SK-N-SH (cell line): ENCODE measurements at regions not wholly inside any gene's neighbourhood (a gene's known extent, or its start where the extent isn't known, plus 50 kb on each side); places are given as distances from the start of the nearest gene placed in this dataset.

ENCODE experiments used
- CTCF ChIA-PET: fragments of 300-600, 350-600 bp; formaldehyde crosslinking; extraction: SDS; loops from one replicate; lab custom pipeline; 2021; lab: Yijun Ruan, JAX
- POLR2A ChIA-PET: fragments of 350-600 bp; sonication (Branson Sonifier 250); formaldehyde crosslinking; extraction: SDS; loops from one replicate; lab custom pipeline; 2020; ENCODE audit warnings: antibody characterized with exemption, inconsistent platforms; lab: Yijun Ruan, JAX
- DNase-seq: peaks from one replicate; pipeline ENCODE4 v3.0.0; 2012
- H2AFZ ChIP-seq: fragments of 200-600 bp; sonication (generic); 2 replicates; pipeline ENCODE4 v1.8.1; 2016; ENCODE audit warnings: antibody characterized with exemption, mild to moderate bottlenecking, low read depth
- H3F3A ChIP-seq: fragments of 200-600 bp; sonication (generic); replicated peaks from 2 replicates; pipeline ENCODE3; 2016; ENCODE audit warnings: antibody characterized with exemption, mild to moderate bottlenecking; ENCODE audit not compliant: insufficient read depth
- H3K27ac ChIP-seq, 2 experiments: fragments of 200-500 bp in 1 of 2; fragments of 200-600 bp in 1 of 2; sonication (Bioruptor generic) in 1 of 2; sonication (generic), shearing (Covaris generic) in 1 of 2; 2 replicates each; pipeline versions ENCODE4 v1.5.1 to v1.6.1; 2014 to 2016; ENCODE audit warnings: low read depth in 2 of 2, inconsistent platforms in 1 of 2, low read length in 1 of 2, mild to moderate bottlenecking in 1 of 2, mixed read lengths in 1 of 2
- H3K27me3 ChIP-seq: fragments of 200-600 bp; sonication (generic), shearing (Covaris generic); 2 replicates; pipeline ENCODE4 v1.6.1; 2016; ENCODE audit warnings: mixed run types; ENCODE audit not compliant: insufficient read depth
- H3K36me3 ChIP-seq, 2 experiments: fragments of 200-500 bp in 1 of 2; fragments of 200-600 bp in 1 of 2; sonication (Bioruptor generic) in 1 of 2; sonication (generic) in 1 of 2; replicated peaks in 1 of 2; 2 replicates each; pipeline versions ENCODE3 to v1.5.1; 2014 to 2016; ENCODE audit warnings: low read length in 1 of 2, mild to moderate bottlenecking in 1 of 2; ENCODE audit not compliant: insufficient read depth in 2 of 2, control insufficient read depth in 1 of 2
- H3K4me1 ChIP-seq, 2 experiments: fragments of 200-500 bp in 1 of 2; fragments of 200-600 bp in 1 of 2; sonication (Bioruptor generic) in 1 of 2; sonication (generic), shearing (Covaris generic) in 1 of 2; 2 replicates each; pipeline versions ENCODE4 v1.5.1 to v1.6.1; 2014 to 2016; ENCODE audit warnings: low read depth in 1 of 2, low read length in 1 of 2, mixed run types in 1 of 2; ENCODE audit not compliant: insufficient read depth in 2 of 2, control insufficient read depth in 1 of 2
- H3K4me2 ChIP-seq: fragments of 200-600 bp; sonication (generic), shearing (Covaris generic); 2 replicates; pipeline ENCODE4 v1.6.1; 2017; ENCODE audit warnings: mixed run types
- H3K4me3 ChIP-seq, 2 experiments: fragments of 200-500 bp in 1 of 2; fragments of 200-600 bp in 1 of 2; sonication (Bioruptor generic) in 1 of 2; sonication (generic), shearing (Covaris generic) in 1 of 2; 2 replicates each; pipeline versions ENCODE4 v1.5.1 to v1.8.1; 2014 to 2016; ENCODE audit warnings: low read depth in 2 of 2, inconsistent platforms in 1 of 2, low read length in 1 of 2, mild to moderate bottlenecking in 1 of 2, mixed read lengths in 1 of 2, moderate library complexity in 1 of 2
- H3K79me2 ChIP-seq: fragments of 200-600 bp; sonication (generic); 2 replicates; pipeline ENCODE4 v1.8.1; 2017; ENCODE audit warnings: mild to moderate bottlenecking; ENCODE audit not compliant: insufficient read depth
- H3K9ac ChIP-seq: fragments of 200-600 bp; sonication (generic); 2 replicates; pipeline ENCODE4 v1.6.1; 2017; ENCODE audit warnings: mixed run types
- H3K9me2 ChIP-seq: fragments of 200-600 bp; sonication (generic); 2 replicates; pipeline ENCODE4 v1.6.1; 2017; ENCODE audit warnings: mixed run types
- H3K9me3 ChIP-seq: fragments of 200-600 bp; sonication (generic); 2 replicates; pipeline ENCODE4 v1.6.1; 2017; ENCODE audit warnings: mixed run types, mild to moderate bottlenecking, moderate library complexity
- H4K20me1 ChIP-seq: fragments of 200-600 bp; sonication (generic); 2 replicates; pipeline ENCODE4 v1.6.1; 2017; ENCODE audit warnings: mild to moderate bottlenecking, mixed run types; ENCODE audit not compliant: insufficient read depth
- CTCF ChIP-seq: fragments of 200-600 bp; sonication (generic); IDR thresholded peaks from 2 replicates; pipeline ENCODE4 v1.6.1; 2017; ENCODE audit warnings: antibody characterized with exemption, mild to moderate bottlenecking, moderate library complexity
- ELF1 ChIP-seq: IDR thresholded peaks from 2 replicates; pipeline ENCODE4 v1.4.0; 2012
- EP300 ChIP-seq, 2 experiments: IDR thresholded peaks; 2 replicates each; pipeline versions ENCODE4 v1.4.0 to v1.6.1; 2012; ENCODE audit warnings: borderline replicate concordance in 1 of 2, low read depth in 1 of 2, low read length in 1 of 2
- FOSL2 ChIP-seq: IDR thresholded peaks from 2 replicates; pipeline ENCODE4 v1.4.0; 2012; ENCODE audit warnings: low read depth, mild to moderate bottlenecking, moderate library complexity, borderline replicate concordance
- JUND ChIP-seq: IDR thresholded peaks from 2 replicates; pipeline ENCODE4 v1.4.0; 2012
- MAX ChIP-seq: IDR thresholded peaks from 2 replicates; pipeline ENCODE4 v1.4.0; 2012; ENCODE audit warnings: low read depth
- MXI1 ChIP-seq: IDR thresholded peaks from 2 replicates; pipeline ENCODE4 v1.6.1; 2012; ENCODE audit warnings: mild to moderate bottlenecking, low read depth, low read length, improper control_type of control experiment
- NFIC ChIP-seq: IDR thresholded peaks from 2 replicates; pipeline ENCODE4 v1.4.0; 2012; ENCODE audit warnings: borderline replicate concordance
- NRF1 ChIP-seq: IDR thresholded peaks from 2 replicates; pipeline ENCODE4 v1.6.1; 2012; ENCODE audit warnings: low read depth, mild to moderate bottlenecking, low read length
- PBX3 ChIP-seq: IDR thresholded peaks from 2 replicates; pipeline ENCODE4; 2012
- POLR2AphosphoS5 ChIP-seq: IDR thresholded peaks from 2 replicates; pipeline ENCODE4 v1.6.1; 2012; ENCODE audit warnings: low read depth, low read length
- RAD21 ChIP-seq: IDR thresholded peaks from 2 replicates; pipeline ENCODE4 v1.6.1; 2012; ENCODE audit warnings: mild to moderate bottlenecking, low read length
- RCOR1 ChIP-seq: fragments of 150-350 bp; IDR thresholded peaks from 2 replicates; pipeline ENCODE4 v1.6.1; 2017; ENCODE audit warnings: antibody characterized with exemption, low read length
- RFX5 ChIP-seq: IDR thresholded peaks from 2 replicates; pipeline ENCODE4 v1.6.1; 2012; ENCODE audit warnings: mild to moderate bottlenecking, improper control_type of control experiment, low read length
- SIN3A ChIP-seq: IDR thresholded peaks from 2 replicates; pipeline ENCODE4 v1.6.1; 2012; ENCODE audit warnings: low read depth, mild to moderate bottlenecking, low read length, moderate library complexity, borderline replicate concordance
- TCF12 ChIP-seq: IDR thresholded peaks from 2 replicates; pipeline ENCODE4 v1.4.0; 2012
- TEAD4 ChIP-seq: IDR thresholded peaks from 2 replicates; pipeline ENCODE4 v1.4.0; 2012; ENCODE audit warnings: mild to moderate bottlenecking, borderline replicate concordance; ENCODE audit not compliant: insufficient read depth
- ZBTB33 ChIP-seq: IDR thresholded peaks from 2 replicates; pipeline ENCODE4 v1.4.0; 2012; ENCODE audit warnings: low read depth, borderline replicate concordance
- WGBS: methylation state at CpG from one replicate; pipeline ENCODE4 v1.1.6; 2017; ENCODE audit warnings: low lambda C conversion rate; 5-methylcytosine and 5-hydroxymethylcytosine counted together

DNA sequence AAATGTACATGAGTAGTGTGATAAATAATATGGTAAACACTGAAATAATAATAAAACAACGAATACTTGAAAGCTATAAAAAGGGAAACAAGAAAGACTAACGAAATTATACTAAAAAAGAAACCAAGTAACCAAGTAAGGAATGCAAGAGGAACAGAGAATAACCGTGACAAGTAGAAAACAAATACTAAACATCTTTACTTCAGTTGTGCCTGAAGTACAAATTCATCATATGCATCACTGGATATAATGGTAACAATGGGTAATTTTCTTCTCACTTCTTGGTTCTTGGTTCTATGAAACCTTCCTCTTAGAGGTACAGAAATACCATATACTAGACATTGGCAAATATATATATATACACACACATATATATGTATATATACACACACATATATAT lies 1093.6 kb upstream of the B3GALT2 start:
- Histone ChIP-seq H2AFZ (peak overlapping the region; percentile 13; the same call in 1 of the 2 replicates), H3K27ac (no peak overlapping the region), H4K20me1 (no peaks in the 10 kb centered on the region), H3K4me2 (no peak overlapping the region), H3K79me2 (no peaks in the 10 kb centered on the region), H3K9ac (no peak overlapping the region), H3K4me1 (no peaks in the 10 kb centered on the region), H3K4me3 (no peak overlapping the region), H3K9me3 (no peaks in the 10 kb centered on the region), H3F3A (no peaks in the 10 kb centered on the region), H3K9me2 (0 out of 2 replicates have a peak, but pooled peaks cover 4% of the 10 kb centered on the region), H3K36me3 (no peaks in the 10 kb centered on the region), H3K27me3 (no peaks in the 10 kb centered on the region)
- ChIA-PET CTCF (no interaction called here), POLR2A (no interaction called here)
- TF ChIP-seq SIN3A (no peak), MXI1 (no peak)
- DNase-seq = no peak
- WGBS = 17% methylated on average over 3 of the region's 3 CpGs

DNA sequence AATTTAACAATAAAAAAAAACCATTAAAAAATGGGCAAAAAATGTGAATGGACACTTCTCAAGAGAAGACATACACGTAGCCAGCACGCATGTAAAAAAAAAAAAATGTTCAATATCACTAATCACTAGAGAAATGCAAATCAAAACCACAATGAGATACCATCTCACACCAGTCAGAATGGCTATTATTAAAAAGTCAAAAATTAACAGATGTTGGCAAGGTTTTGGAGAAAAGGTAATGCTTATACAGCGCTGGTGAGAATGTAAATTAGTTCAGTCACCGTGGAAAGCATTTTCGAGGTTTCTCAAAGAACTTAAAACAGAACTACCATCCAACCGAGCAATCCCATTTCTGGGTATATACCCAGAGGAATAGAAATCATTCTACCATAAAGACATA lies 1091.5 kb upstream of the B3GALT2 start:
- no peaks in the 10 kb centered on the region for H3K27me3 ChIP-seq
- H3K36me3 ChIP-seq = no peaks in the 10 kb centered on the region
- H3K4me2 ChIP-seq = no peak overlapping the region
- ChIA-PET CTCF (no interaction called here), POLR2A (no interaction called here)
- no peaks in the 10 kb centered on the region for H3F3A ChIP-seq
- H3K9me2 ChIP-seq = 0 out of 2 replicates have a peak, but pooled peaks cover 4% of the 10 kb centered on the region
- no peak overlapping the region for H3K9ac ChIP-seq
- no peak overlapping the region for H3K4me3 ChIP-seq
- H2AFZ ChIP-seq = no peak overlapping the region
- H4K20me1 ChIP-seq = no peaks in the 10 kb centered on the region
- H3K79me2 ChIP-seq = no peaks in the 10 kb centered on the region
- no peaks in the 10 kb centered on the region for H3K4me1 ChIP-seq
- no peaks in the 10 kb centered on the region for H3K9me3 ChIP-seq
- no peak overlapping the region for H3K27ac ChIP-seq
- TF ChIP-seq ELF1 (no peak), RCOR1 (no peak), FOSL2 (no peak), NRF1 (no peak), MAX (no peak), RAD21 (no peak), RFX5 (no peak), POLR2AphosphoS5 (no peak), NFIC (no peak), ZBTB33 (no peak), JUND (no peak), TCF12 (no peak), MXI1 (no peak), PBX3 (no peak), EP300 (IDR thresholded peaks at IDR 0.05; ENCODE audit: borderline replicate concordance in 1 of 2, low read depth in 1 of 2, low read length in 1 of 2) (no peak), CTCF (no peak), TEAD4 (no peak)
- DNase-seq = no peak
- WGBS = 57% methylated on average over 6 of the region's 6 CpGs
